Neural crest cell (in vitro differentiated cells): ENCODE measurements at regions not wholly inside any gene's neighbourhood (a gene's known extent, or its start where the extent isn't known, plus 50 kb on each side); places are given as distances from the start of the nearest gene placed in this dataset.
"Not testable (repeated sequence)": the region's sequence is repeated elsewhere in the genome, so short reads cannot be mapped to it uniquely, and the experiment has no call there.

Experiments used
- DNase-seq: peaks from one replicate; pipeline ENCODE4 v3.0.0; 2021; ENCODE audit warnings: low read depth, mixed read lengths, low spot score
- H3K27ac Mint-ChIP-seq: one replicate; pipeline ENCODE4 v1.8.0; 2021; ENCODE audit warnings: mild to moderate bottlenecking, mixed read lengths; ENCODE audit not compliant: unreplicated experiment
- H3K27me3 Mint-ChIP-seq: 2 replicates; pipeline ENCODE4 v1.8.0; 2021; ENCODE audit warnings: low read depth, mild to moderate bottlenecking, mixed read lengths
- H3K36me3 Mint-ChIP-seq: 2 replicates; pipeline ENCODE4 v1.8.0; 2021; ENCODE audit warnings: low read depth, mild to moderate bottlenecking, mixed read lengths
- H3K4me1 Mint-ChIP-seq: 2 replicates; pipeline ENCODE4 v1.8.0; 2021; ENCODE audit warnings: mixed read lengths
- H3K4me3 Mint-ChIP-seq: one replicate; pipeline ENCODE4 v1.8.0; 2021; ENCODE audit warnings: mild to moderate bottlenecking, mixed read lengths
- H3K9me3 Mint-ChIP-seq: 2 replicates; pipeline ENCODE4 v1.8.0; 2021; ENCODE audit warnings: mixed read lengths
- TF ChIP-seq, protein P1 (sequence below): fragments of 200-600 bp; sonication (generic); conservative IDR thresholded peaks from 2 replicates; pipeline ENCODE4 v1.5.0; 2021; ENCODE audit warnings: antibody characterized with exemption, mild to moderate bottlenecking

DNA sequence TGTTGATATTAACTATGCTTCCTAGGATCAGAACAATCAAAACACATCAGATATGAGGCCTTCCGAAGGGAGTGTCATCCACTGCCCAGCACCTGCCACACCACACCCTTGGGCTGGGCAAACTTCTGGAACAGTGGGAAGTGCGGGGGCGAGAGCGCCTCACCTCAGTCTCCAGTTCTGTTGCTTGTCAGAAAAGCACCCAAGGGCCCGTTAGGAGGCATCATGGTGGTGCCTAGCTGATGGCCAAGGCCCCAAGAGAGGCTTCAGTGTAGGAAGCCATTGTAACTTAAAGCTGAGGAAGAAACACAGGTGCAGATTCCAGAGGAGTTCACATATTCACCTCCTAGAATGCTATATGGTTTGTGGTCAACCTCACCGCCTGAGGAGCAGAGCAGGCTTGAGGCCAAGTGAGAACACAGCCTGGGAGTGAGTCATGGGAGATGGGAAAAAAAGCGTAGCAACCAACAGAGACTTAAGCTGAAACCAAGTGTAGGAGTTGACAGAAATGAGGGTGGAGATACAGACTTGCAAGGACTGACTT, 85.1 kb upstream of the ATL2 start:
- no peaks in the 10 kb centered on the region for H3K4me1 Mint-ChIP-seq
- H3K9me3 Mint-ChIP-seq = peaks cover 1% of the 10 kb centered on the region
- H3K4me3 Mint-ChIP-seq = no peak overlapping the region
- DNase-seq = no peak
- peaks cover 7% of the 10 kb centered on the region for H3K27me3 Mint-ChIP-seq
- no peaks in the 10 kb centered on the region for H3K36me3 Mint-ChIP-seq
- no peak overlapping the region for H3K27ac Mint-ChIP-seq
- TF ChIP-seq, protein P1, sequence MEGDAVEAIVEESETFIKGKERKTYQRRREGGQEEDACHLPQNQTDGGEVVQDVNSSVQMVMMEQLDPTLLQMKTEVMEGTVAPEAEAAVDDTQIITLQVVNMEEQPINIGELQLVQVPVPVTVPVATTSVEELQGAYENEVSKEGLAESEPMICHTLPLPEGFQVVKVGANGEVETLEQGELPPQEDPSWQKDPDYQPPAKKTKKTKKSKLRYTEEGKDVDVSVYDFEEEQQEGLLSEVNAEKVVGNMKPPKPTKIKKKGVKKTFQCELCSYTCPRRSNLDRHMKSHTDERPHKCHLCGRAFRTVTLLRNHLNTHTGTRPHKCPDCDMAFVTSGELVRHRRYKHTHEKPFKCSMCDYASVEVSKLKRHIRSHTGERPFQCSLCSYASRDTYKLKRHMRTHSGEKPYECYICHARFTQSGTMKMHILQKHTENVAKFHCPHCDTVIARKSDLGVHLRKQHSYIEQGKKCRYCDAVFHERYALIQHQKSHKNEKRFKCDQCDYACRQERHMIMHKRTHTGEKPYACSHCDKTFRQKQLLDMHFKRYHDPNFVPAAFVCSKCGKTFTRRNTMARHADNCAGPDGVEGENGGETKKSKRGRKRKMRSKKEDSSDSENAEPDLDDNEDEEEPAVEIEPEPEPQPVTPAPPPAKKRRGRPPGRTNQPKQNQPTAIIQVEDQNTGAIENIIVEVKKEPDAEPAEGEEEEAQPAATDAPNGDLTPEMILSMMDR = no peak

- H3K4me1 Mint-ChIP-seq = no peaks in the 10 kb centered on the region
- H3K4me3 Mint-ChIP-seq = no peak overlapping the region
- no peak overlapping the region for H3K27ac Mint-ChIP-seq
- DNase-seq = no peak
- no peaks in the 10 kb centered on the region for H3K36me3 Mint-ChIP-seq
- H3K9me3 Mint-ChIP-seq = peaks cover 2% of the 10 kb centered on the region
- H3K27me3 Mint-ChIP-seq = peaks cover 7% of the 10 kb centered on the region
- TF ChIP-seq, protein P1 = no peak
Observed at GRCh38 chr2:38461470-38461869, 84.4 kb upstream of the ATL2 start.

- no peak overlapping the region for H3K27ac Mint-ChIP-seq
Observed at GRCh38 chr2:38460313-38460712, 83.2 kb upstream of the ATL2 start.

GRCh38 chr2:38454081-38454480, 77.0 kb upstream of the ATL2 start:
- TF ChIP-seq, protein P1 = no peak
- Mint-ChIP-seq H3K27ac (no peak overlapping the region), H3K9me3 (peaks cover 2% of the 10 kb centered on the region), H3K4me1 (no peaks in the 10 kb centered on the region), H3K36me3 (no peaks in the 10 kb centered on the region), H3K4me3 (no peak overlapping the region), H3K27me3 (peaks cover 7% of the 10 kb centered on the region)
- no peak for DNase-seq

More at GRCh38 chr2:38460313-38460712, 83.2 kb upstream of the ATL2 start:
- Mint-ChIP-seq H3K4me3 (no peak overlapping the region), H3K4me1 (no peaks in the 10 kb centered on the region), H3K36me3 (no peaks in the 10 kb centered on the region), H3K9me3 (peaks cover 2% of the 10 kb centered on the region), H3K27me3 (peaks cover 7% of the 10 kb centered on the region)
- TF ChIP-seq, protein P1 = no peak
- no peak for DNase-seq

DNA sequence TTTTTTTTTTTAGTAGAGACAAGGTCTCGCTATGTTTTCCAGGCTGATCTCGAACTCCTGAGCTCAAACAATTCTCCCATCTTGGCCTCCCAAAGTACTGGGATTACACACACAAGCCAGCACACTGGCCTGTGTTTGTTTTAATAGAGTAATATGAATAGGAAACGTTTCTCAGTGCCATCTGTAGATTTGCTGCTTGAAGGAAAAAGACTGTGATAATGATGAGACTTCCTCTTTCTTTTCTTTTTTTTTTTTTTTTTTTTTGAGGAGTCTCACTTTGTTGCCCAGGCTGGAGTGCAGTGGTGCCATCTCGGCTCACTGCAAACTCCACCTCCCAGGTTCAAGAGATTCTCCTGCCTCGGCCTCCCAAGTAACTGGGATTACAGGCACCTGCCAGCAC, 74.7 kb upstream of the ATL2 start:
- H3K27ac Mint-ChIP-seq, H3K36me3 Mint-ChIP-seq, H3K4me3 Mint-ChIP-seq, H3K4me1 Mint-ChIP-seq, H3K9me3 Mint-ChIP-seq, H3K27me3 Mint-ChIP-seq, DNase-seq: not testable (repeated sequence)

DNA sequence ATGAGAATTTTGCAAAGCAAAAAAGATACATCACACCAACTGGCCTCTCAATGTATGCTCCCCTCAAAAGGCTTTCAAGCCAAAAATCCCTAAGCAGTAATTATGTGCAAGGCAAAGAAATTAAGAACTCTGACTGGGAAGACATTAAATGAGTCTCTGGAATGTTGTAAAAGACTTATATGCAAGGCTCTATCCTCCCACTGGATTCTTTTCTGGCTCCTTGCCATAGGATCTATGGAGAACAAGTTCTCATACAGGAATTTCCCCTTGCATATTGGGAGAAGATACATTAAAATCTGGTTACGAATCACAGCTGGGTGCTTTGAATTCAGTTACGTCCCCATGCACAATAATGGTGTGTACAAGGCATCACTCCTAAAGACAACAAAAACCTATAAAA, 73.4 kb upstream of the ATL2 start:
- TF ChIP-seq, protein P1 = no peak
- no peak overlapping the region for H3K4me3 Mint-ChIP-seq

More for the DNA sequence above, 73.4 kb upstream of the ATL2 start:
- no peak overlapping the region for H3K27ac Mint-ChIP-seq
- DNase-seq = no peak
- no peaks in the 10 kb centered on the region for H3K4me1 Mint-ChIP-seq
- H3K27me3 Mint-ChIP-seq = peaks cover 3% of the 10 kb centered on the region
- H3K36me3 Mint-ChIP-seq = no peaks in the 10 kb centered on the region
- no peaks in the 10 kb centered on the region for H3K9me3 Mint-ChIP-seq
